Heart left ventricle (tissue), 16 donors: ENCODE measurements at regions not wholly inside any gene's neighbourhood (a gene's known extent, or its start where the extent isn't known, plus 50 kb on each side); places are given as distances from the start of the nearest gene placed in this dataset.

ENCODE experiments used
- ATAC-seq, 4 donors: fragments of 200-7000 bp; cut with Tn5 transposase; one replicate each; pipeline ENCODE4 v1.9.1; 2020 to 2022; ENCODE audit warnings: moderate library complexity in 4 of 4, mild to moderate bottlenecking in 3 of 4, moderate number of reproducible peaks in 1 of 4
- DNase-seq, 5 donors: peaks; one replicate each; pipeline ENCODE4 v3.0.0-alpha.2; 2020
- H3K27ac ChIP-seq, 12 donors: fragments of 200-600 bp; sonication (generic) in 4 of 12; one replicate each; pipeline versions ENCODE4 v1.5.0 to v1.8.0; 2016 to 2022; ENCODE audit warnings: mild to moderate bottlenecking in 2 of 12
- H3K27me3 ChIP-seq, 9 donors: fragments of 200-600 bp; sonication (generic) in 2 of 9; one replicate each; pipeline versions ENCODE4 v1.5.1 to v1.8.0; 2016 to 2022; ENCODE audit warnings: mild to moderate bottlenecking in 3 of 9
- H3K36me3 ChIP-seq, 9 donors: fragments of 200-600 bp; sonication (generic) in 2 of 9; one replicate each; pipeline versions ENCODE4 v1.5.0 to v1.8.0; 2018 to 2022; ENCODE audit warnings: mild to moderate bottlenecking in 2 of 9
- H3K4me1 ChIP-seq, 12 donors: fragments of 200-600 bp; sonication (generic) in 4 of 12; one replicate each; pipeline versions ENCODE4 v1.5.0 to v1.8.0; 2016 to 2022; ENCODE audit warnings: mild to moderate bottlenecking in 3 of 12
- H3K4me3 ChIP-seq, 12 donors: fragments of 200-600 bp; sonication (generic) in 4 of 12; one replicate each; pipeline versions ENCODE4 v1.5.0 to v1.8.0; 2017 to 2022; ENCODE audit warnings: mild to moderate bottlenecking in 9 of 12, moderate library complexity in 4 of 12
- H3K9me3 ChIP-seq, 12 donors: fragments of 200-600 bp; sonication (generic) in 4 of 12; one replicate each; pipeline versions ENCODE4 v1.5.0 to v1.8.0; 2016 to 2022; ENCODE audit warnings: mild to moderate bottlenecking in 1 of 12
- POLR2A ChIP-seq, 2 donors: fragments of 450-650 bp; IDR thresholded peaks; one replicate each; pipeline ENCODE4 v1.6.1; 2017; ENCODE audit warnings: antibody characterized with exemption in 2 of 2, mild to moderate bottlenecking in 2 of 2, moderate library complexity in 2 of 2
- WGBS, 4 donors: extraction: QIAGEN DNeasy Blood & Tissue Kit in 2 of 4; methylation state at CpG; one replicate each; pipeline versions ENCODE4 v1.1.5 to v1.1.7; 2013 to 2018; 5-methylcytosine and 5-hydroxymethylcytosine counted together
- intact Hi-C, 10 donors: fragments of 100-400 bp; cut with DNase I; formaldehyde crosslinking; loops; one replicate each; pipeline versions ENCODE4 v1.11.1 to v1.14.2; 2022
- TF ChIP-seq, protein P1 (sequence below), 12 donors: fragments of 200-600 bp; sonication (generic) in 4 of 12; IDR thresholded peaks; one replicate each; pipeline versions ENCODE4 v1.5.0 to v1.8.0; 2018 to 2022; ENCODE audit warnings: antibody characterized with exemption in 12 of 12, mild to moderate bottlenecking in 5 of 12
- donor health status: ischemic (EF 13 %, LVEDD 7.1; RV severe dilation, severe dysfunction).
- donor health status: healthy with polysubstance abuse.
- donor health status: DM: no; HTN: yes; CAD: no.
- donor health status: DM: no; HTN: no; CAD: no.
- donor health status: ischemic (EF 25% LVEDD 6.9; RV normal size, moderate dysfunction).
- donor health status: ischemic (EF 25% LVEDD 5.7; RV mildly dilated, moderate dysfunction).
- donor health status: healthy.
- donor health status: DM: yes; HTN: yes; CAD: no.
- donor health status: ischemic (EF 35%, LVEDD 5.7; RV mildly dilated, moderate dysfunction).
- donor health status: nonischemic (EF 11% LVEDD 7.7; RV severe dilation, severe dysfunction).
- donor health status: DM: yes; HTN: yes; CAD: no.
- donor health status: PGD.
- donor health status: ischemic (EF 29% LVEDD 5.4; RV normal size, mild dysfunction).
- donor health status: nonischemic (EF 23%, LVEDD 6.1; RV moderate dilation, normal function).

GRCh38 chr4:45188501-45188900 is 462.1 kb upstream of the GNPDA2 start:
- Histone ChIP-seq H3K4me3 (no peak overlapping the region), H3K4me1 (no peaks in the 10 kb centered on the region), H3K36me3 (no peaks in the 10 kb centered on the region), H3K27ac (no peak overlapping the region), H3K9me3 (no peaks in the 10 kb centered on the region), H3K27me3 (no peaks in the 10 kb centered on the region)
- DNase-seq: no peak
- no peak for TF ChIP-seq POLR2A (IDR thresholded peaks at IDR 0.05)
- TF ChIP-seq, protein P1, sequence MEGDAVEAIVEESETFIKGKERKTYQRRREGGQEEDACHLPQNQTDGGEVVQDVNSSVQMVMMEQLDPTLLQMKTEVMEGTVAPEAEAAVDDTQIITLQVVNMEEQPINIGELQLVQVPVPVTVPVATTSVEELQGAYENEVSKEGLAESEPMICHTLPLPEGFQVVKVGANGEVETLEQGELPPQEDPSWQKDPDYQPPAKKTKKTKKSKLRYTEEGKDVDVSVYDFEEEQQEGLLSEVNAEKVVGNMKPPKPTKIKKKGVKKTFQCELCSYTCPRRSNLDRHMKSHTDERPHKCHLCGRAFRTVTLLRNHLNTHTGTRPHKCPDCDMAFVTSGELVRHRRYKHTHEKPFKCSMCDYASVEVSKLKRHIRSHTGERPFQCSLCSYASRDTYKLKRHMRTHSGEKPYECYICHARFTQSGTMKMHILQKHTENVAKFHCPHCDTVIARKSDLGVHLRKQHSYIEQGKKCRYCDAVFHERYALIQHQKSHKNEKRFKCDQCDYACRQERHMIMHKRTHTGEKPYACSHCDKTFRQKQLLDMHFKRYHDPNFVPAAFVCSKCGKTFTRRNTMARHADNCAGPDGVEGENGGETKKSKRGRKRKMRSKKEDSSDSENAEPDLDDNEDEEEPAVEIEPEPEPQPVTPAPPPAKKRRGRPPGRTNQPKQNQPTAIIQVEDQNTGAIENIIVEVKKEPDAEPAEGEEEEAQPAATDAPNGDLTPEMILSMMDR (IDR thresholded peaks at IDR 0.05): no peak
- WGBS, 4 donors: 50 to 63% (median 59%) methylated on average over 2 of the region's 2 CpGs
- intact Hi-C loops: no loop called here
- no peak for ATAC-seq

DNA sequence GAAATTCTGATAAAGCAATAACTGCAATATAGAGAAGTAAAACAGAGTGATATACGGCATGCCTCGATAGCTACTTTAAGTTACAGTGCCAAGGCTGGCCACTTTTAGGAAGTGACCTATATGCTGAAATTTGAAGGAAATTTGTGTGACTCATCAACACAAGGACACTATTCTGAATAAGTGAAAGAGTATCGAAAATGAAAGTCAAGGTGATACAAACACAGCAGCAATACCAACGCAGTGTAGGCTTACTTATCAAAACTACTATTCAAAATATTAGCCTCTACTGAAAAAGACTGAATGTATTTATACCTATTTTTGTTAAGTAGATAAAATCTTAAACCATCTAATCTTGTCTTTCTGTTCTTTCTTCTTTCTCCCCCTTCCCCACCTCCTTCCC is 459.9 kb upstream of the GNPDA2 start:
- DNase-seq (no peak), ATAC-seq (no peak)
- Histone ChIP-seq H3K27ac (no peak overlapping the region), H3K36me3 (no peaks in the 10 kb centered on the region), H3K4me3 (no peak overlapping the region), H3K27me3 (no peaks in the 10 kb centered on the region), H3K9me3 (no peaks in the 10 kb centered on the region), H3K4me1 (no peaks in the 10 kb centered on the region)
- intact Hi-C loops: no loop called here
- TF ChIP-seq POLR2A (IDR thresholded peaks at IDR 0.05): no peak
- TF ChIP-seq, protein P1 (IDR thresholded peaks at IDR 0.05): no peak
- WGBS, 4 donors: 88 to 92% (median 90%) methylated on average over 4 of the region's 4 CpGs

- ATAC-seq (no peak), DNase-seq (no peak)
- Histone ChIP-seq H3K4me1 (no peaks in the 10 kb centered on the region), H3K36me3 (no peaks in the 10 kb centered on the region), H3K27me3 (no peaks in the 10 kb centered on the region), H3K9me3 (no peaks in the 10 kb centered on the region), H3K27ac (no peak overlapping the region), H3K4me3 (no peak overlapping the region)
- TF ChIP-seq, protein P1 (IDR thresholded peaks at IDR 0.05): no peak
- TF ChIP-seq POLR2A (IDR thresholded peaks at IDR 0.05): no peak
- 67 to 76% (median 69%) methylated on average over 2 of the region's 2 CpGs for WGBS, 4 donors
- intact Hi-C loops: no loop called here
These were observed 457.5 kb upstream of the GNPDA2 start for GRCh38 chr4:45183905-45184304.

DNA sequence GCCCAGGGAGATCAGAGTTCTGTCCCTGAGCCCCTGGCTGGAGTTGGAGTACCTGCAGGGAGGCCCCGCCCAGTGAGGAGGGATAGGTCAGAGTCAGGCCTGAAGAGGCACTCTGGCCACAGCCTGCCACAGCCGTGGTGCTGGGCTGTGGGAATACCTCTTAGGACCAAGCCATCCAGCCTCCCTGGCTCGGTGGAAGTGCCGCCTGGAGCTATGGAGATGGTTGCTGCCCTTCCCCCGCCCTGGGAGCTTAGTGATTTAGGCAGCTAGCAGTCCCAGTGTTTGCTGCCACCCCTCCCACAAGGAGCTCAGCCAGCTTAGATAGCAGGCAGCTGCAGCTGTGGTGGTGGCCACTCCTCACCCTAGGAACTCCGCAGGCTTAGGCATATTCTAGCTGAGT is 446.3 kb upstream of the GNPDA2 start:
- Histone ChIP-seq H3K4me1 (no peaks in the 10 kb centered on the region), H3K36me3 (no peaks in the 10 kb centered on the region), H3K4me3 (no peak overlapping the region), H3K27ac (no peak overlapping the region), H3K27me3 (no peaks in the 10 kb centered on the region), H3K9me3 (peaks cover 0 to 5% (median 0%) of the 10 kb centered on the region in 12 donors)
- DNase-seq: no peak
- 79 to 100% (median 81%) methylated on average over 1 to 6 of the region's 6 CpGs for WGBS, 4 donors
- TF ChIP-seq POLR2A (IDR thresholded peaks at IDR 0.05): no peak
- TF ChIP-seq, protein P1 (IDR thresholded peaks at IDR 0.05): no peak
- intact Hi-C loops: no loop called here
- no peak for ATAC-seq
